ENCODE measurements at regions not wholly inside any gene's neighbourhood (a gene's known extent, or its start where the extent isn't known, plus 50 kb on each side); places are given as distances from the start of the nearest gene placed in this dataset.

GRCh38 chrX:20530406-20530921, 263.8 kb upstream of the RPS6KA3 start:
- H3K27ac ChIP-seq: no peak overlapping the region
- H3K36me3 ChIP-seq: no peaks in the 10 kb centered on the region
- DNase-seq (ENCODE audit: low read depth in 1 of 2, low spot score in 2 of 2): peak in 1 of 2 experiments; percentile 46
- H3K9me3 ChIP-seq (replicated peaks): no peaks in the 10 kb centered on the region
- peaks cover 5% of the 10 kb centered on the region for H3K4me1 ChIP-seq (replicated peaks)
- no peaks in the 10 kb centered on the region for H3K27me3 ChIP-seq (replicated peaks)
- H3K4me3 ChIP-seq: no peak overlapping the region

DNA sequence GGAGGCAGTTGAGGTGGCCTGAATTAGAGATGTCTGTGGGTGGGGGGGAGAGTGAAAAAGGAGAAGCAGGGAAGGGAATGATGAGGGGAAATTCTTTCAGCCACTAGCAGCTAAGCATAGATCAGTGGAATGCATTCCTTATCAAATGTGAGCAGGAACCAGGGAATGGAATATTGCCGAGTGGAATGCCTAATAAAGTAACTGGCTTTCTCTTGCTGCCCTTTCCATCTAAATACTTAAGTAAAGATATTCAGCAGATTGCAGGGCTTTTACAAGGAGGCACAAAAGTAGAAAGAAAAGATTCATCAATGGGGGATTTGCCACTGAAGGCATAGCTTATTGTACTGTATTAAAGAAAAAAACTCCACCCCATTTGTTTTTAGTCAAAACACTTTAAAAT, 263.0 kb upstream of the RPS6KA3 start:
- no peaks in the 10 kb centered on the region for H3K9me3 ChIP-seq (replicated peaks)
- no peaks in the 10 kb centered on the region for H3K27me3 ChIP-seq (replicated peaks)
- peaks cover 5% of the 10 kb centered on the region for H3K4me1 ChIP-seq (replicated peaks)
- no peak overlapping the region for H3K27ac ChIP-seq
- no peak overlapping the region for H3K4me3 ChIP-seq
- DNase-seq (ENCODE audit: low read depth in 1 of 2, low spot score in 2 of 2): no peak
- H3K36me3 ChIP-seq: no peaks in the 10 kb centered on the region

DNA sequence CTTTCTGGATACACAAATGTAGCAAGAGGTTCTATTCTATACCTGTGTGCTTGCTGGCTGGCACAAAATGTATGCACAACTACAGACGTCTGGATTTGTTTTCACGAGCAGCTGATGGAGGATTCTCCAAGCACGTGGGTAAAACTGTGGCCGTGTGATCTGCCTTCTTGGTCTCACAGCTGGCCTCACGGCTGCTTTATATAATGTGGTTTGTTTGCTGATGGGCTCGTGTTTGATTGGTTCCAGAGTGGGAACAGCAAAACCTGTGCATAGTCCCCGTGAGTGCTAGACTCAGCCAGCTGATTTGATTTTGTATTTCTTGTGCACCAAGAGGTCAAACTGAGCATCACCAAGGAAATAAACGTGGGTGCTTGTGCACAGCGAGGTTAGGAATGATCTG, 262.6 kb upstream of the RPS6KA3 start:
- Histone ChIP-seq H3K36me3 (no peaks in the 10 kb centered on the region), H3K27ac (no peak overlapping the region), H3K27me3 (replicated peaks) (no peaks in the 10 kb centered on the region), H3K9me3 (replicated peaks) (no peaks in the 10 kb centered on the region), H3K4me3 (no peak overlapping the region), H3K4me1 (replicated peaks) (peaks cover 5% of the 10 kb centered on the region)
- DNase-seq (ENCODE audit: low read depth in 1 of 2, low spot score in 2 of 2): no peak

DNA sequence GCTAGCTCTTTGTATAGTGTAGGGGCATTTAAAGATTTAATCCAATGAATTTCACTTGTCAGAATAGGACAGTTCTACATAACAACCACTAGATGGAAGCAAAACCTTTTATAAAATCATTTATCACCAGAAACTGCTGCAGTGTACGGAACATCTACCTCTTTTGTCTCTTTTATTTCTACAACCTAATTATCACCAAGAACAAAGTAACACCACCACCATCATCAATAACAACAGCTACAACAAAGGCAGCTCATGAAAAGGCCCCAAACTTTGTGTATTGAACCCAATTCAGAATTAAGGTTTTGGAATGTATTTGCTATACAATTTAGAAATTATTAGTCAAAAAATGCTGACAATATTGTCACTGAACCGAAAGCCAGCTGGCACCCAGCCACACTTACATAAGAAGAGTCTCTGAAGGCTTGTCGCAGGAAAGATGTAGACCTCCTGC, 260.9 kb upstream of the RPS6KA3 start:
- Histone ChIP-seq H3K4me1 (replicated peaks) (peaks cover 5% of the 10 kb centered on the region), H3K27me3 (replicated peaks) (no peaks in the 10 kb centered on the region), H3K4me3 (no peak overlapping the region), H3K27ac (no peak overlapping the region), H3K9me3 (replicated peaks) (no peaks in the 10 kb centered on the region), H3K36me3 (no peaks in the 10 kb centered on the region)
- DNase-seq (ENCODE audit: low read depth in 1 of 2, low spot score in 2 of 2): peak in 1 of 2 experiments; percentile 11

- peaks cover 5% of the 10 kb centered on the region for H3K4me1 ChIP-seq (replicated peaks)
- H3K27ac ChIP-seq: no peak overlapping the region
- no peak for DNase-seq (ENCODE audit: low read depth in 1 of 2, low spot score in 2 of 2)
These were observed 260.3 kb upstream of the RPS6KA3 start for GRCh38 chrX:20527041-20527440.

GRCh38 chrX:20523626-20524312, 257.1 kb upstream of the RPS6KA3 start:
- Histone ChIP-seq H3K9me3 (replicated peaks) (no peaks in the 10 kb centered on the region), H3K27me3 (replicated peaks) (no peaks in the 10 kb centered on the region), H3K27ac (no peak overlapping the region), H3K36me3 (no peaks in the 10 kb centered on the region), H3K4me1 (replicated peaks) (peaks cover 12% of the 10 kb centered on the region), H3K4me3 (no peak overlapping the region)
- no peak for DNase-seq (ENCODE audit: low read depth in 1 of 2, low spot score in 2 of 2)

More at GRCh38 chrX:20527041-20527440, 260.3 kb upstream of the RPS6KA3 start:
- Histone ChIP-seq H3K4me3 (no peak overlapping the region), H3K27me3 (replicated peaks) (no peaks in the 10 kb centered on the region), H3K9me3 (replicated peaks) (no peaks in the 10 kb centered on the region), H3K36me3 (no peaks in the 10 kb centered on the region)

- no peak overlapping the region for H3K27ac ChIP-seq
- DNase-seq (ENCODE audit: low read depth in 1 of 2, low spot score in 2 of 2): no peak
- H3K9me3 ChIP-seq (replicated peaks): no peaks in the 10 kb centered on the region
- no peaks in the 10 kb centered on the region for H3K27me3 ChIP-seq (replicated peaks)
- H3K4me3 ChIP-seq: no peak overlapping the region
- no peaks in the 10 kb centered on the region for H3K36me3 ChIP-seq
- H3K4me1 ChIP-seq (replicated peaks): peaks cover 15% of the 10 kb centered on the region
These were observed 255.7 kb upstream of the RPS6KA3 start for GRCh38 chrX:20522420-20522819.

GRCh38 chrX:20521222-20521621, 254.5 kb upstream of the RPS6KA3 start:
- no peak overlapping the region for H3K27ac ChIP-seq
- no peak overlapping the region for H3K4me3 ChIP-seq
- peaks cover 20% of the 10 kb centered on the region for H3K4me1 ChIP-seq (replicated peaks)
- no peaks in the 10 kb centered on the region for H3K36me3 ChIP-seq
- peak; percentile 21 to 52 for DNase-seq (ENCODE audit: low read depth in 1 of 2, low spot score in 2 of 2)
- H3K27me3 ChIP-seq (replicated peaks): no peaks in the 10 kb centered on the region
- no peaks in the 10 kb centered on the region for H3K9me3 ChIP-seq (replicated peaks)

DNA sequence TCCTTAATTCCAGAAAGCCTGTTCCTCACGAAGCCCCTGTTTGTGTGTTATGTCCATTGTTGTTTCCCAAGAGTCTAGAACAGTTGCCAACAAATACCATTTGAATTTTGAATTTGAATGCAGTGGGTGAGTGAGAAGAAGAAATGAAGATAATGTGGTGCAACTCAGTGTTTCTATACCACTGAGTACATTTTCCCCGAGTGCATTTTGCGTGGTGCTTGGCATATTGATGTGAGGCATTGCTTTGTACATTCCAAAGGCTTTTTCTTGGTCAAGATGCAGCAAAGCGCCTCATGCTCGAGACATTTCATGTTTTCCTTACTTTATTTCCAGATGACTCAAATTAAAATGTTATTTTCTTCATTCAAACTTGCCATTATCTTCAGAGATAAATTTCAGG, 253.1 kb upstream of the RPS6KA3 start:
- Histone ChIP-seq H3K4me3 (no peak overlapping the region), H3K27me3 (replicated peaks) (no peaks in the 10 kb centered on the region), H3K9me3 (replicated peaks) (no peaks in the 10 kb centered on the region; the same call in 1 of the 2 replicates), H3K4me1 (replicated peaks) (peaks cover 33% of the 10 kb centered on the region), H3K36me3 (no peaks in the 10 kb centered on the region), H3K27ac (no peak overlapping the region)
- no peak for DNase-seq (ENCODE audit: low read depth in 1 of 2, low spot score in 2 of 2)

- Histone ChIP-seq H3K4me3 (no peak overlapping the region), H3K27me3 (replicated peaks) (no peaks in the 10 kb centered on the region), H3K4me1 (replicated peaks) (peaks cover 39% of the 10 kb centered on the region), H3K36me3 (no peaks in the 10 kb centered on the region), H3K27ac (no peak overlapping the region), H3K9me3 (replicated peaks) (no peaks in the 10 kb centered on the region; the same call in 1 of the 2 replicates)
- DNase-seq (ENCODE audit: low read depth in 1 of 2, low spot score in 2 of 2): no peak
These were observed 252.4 kb upstream of the RPS6KA3 start for GRCh38 chrX:20519146-20519545.

GRCh38 chrX:20517565-20517964, 250.9 kb upstream of the RPS6KA3 start:
- H3K27me3 ChIP-seq (replicated peaks): no peaks in the 10 kb centered on the region
- no peak for DNase-seq (ENCODE audit: low read depth in 1 of 2, low spot score in 2 of 2)
- H3K4me1 ChIP-seq (replicated peaks): peaks cover 53% of the 10 kb centered on the region
- no peaks in the 10 kb centered on the region for H3K36me3 ChIP-seq
- H3K27ac ChIP-seq: 0 out of 2 replicates have a peak overlapping the region, but pooled peaks have one; percentile 85
- no peaks in the 10 kb centered on the region; the same call in 1 of the 2 replicates for H3K9me3 ChIP-seq (replicated peaks)
- no peak overlapping the region for H3K4me3 ChIP-seq

DNA sequence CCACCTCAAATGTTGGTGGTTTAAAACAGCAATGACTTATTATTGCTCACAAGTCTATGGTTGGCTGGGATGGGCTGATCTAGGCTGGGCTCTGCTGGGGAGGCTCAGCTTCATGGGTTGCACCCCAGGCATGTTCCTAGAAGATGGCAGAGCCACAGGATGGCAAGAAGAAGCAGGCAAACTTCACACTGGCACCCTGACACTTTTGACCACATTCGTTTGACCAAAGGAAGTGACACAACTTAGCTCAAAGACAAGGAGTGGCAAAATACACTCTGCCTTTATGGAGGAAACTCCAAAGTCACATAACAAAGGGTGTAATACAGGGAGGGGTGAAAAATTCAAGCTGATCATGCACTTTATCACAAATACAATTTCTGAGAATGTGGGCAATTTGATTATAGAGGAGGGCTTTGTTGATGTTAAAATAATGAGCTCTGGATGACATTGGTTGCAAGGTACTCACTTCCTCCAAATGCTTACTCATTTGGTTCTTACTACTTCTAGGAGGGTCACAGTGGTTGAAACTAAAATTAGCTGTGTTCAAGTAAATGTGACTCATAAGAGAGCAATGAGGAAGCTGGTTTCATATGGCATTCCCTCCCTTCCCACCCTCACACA, 249.2 kb upstream of the RPS6KA3 start:
- H3K36me3 ChIP-seq: no peaks in the 10 kb centered on the region
- H3K4me1 ChIP-seq (replicated peaks): peaks cover 62% of the 10 kb centered on the region
- H3K27ac ChIP-seq: peak overlapping the region; percentile 85
- H3K27me3 ChIP-seq (replicated peaks): no peaks in the 10 kb centered on the region
- peak; percentile 44 to 79 for DNase-seq (ENCODE audit: low read depth in 1 of 2, low spot score in 2 of 2)
- H3K4me3 ChIP-seq: no peak overlapping the region
- no peaks in the 10 kb centered on the region; the same call in 1 of the 2 replicates for H3K9me3 ChIP-seq (replicated peaks)

DNA sequence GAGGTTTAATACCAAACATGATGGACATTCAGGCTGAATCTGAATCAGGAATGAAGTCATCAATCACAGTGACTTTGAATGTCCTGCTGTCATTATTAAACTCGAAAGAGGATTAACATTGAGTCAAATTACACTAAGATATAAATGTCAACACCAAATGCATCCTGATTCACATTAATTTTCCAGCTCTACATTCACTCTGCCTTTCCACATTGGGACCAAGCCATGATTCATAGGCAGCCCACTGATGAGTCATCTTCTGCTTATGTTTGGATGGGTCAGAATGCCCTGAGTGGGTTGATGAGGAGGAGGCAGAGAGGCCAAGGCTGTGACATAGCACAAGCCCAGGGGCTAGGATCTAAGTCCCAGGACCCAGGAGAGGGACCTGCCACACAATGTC, 247.6 kb upstream of the RPS6KA3 start:
- peak; percentile 70 to 71 for DNase-seq (ENCODE audit: low read depth in 1 of 2, low spot score in 2 of 2)
- Histone ChIP-seq H3K27ac (peak overlapping the region; percentile 85), H3K27me3 (replicated peaks) (no peaks in the 10 kb centered on the region), H3K4me3 (no peak overlapping the region), H3K9me3 (replicated peaks) (no peaks in the 10 kb centered on the region; the same call in 1 of the 2 replicates), H3K4me1 (replicated peaks) (peaks cover 55% of the 10 kb centered on the region), H3K36me3 (no peaks in the 10 kb centered on the region)

DNA sequence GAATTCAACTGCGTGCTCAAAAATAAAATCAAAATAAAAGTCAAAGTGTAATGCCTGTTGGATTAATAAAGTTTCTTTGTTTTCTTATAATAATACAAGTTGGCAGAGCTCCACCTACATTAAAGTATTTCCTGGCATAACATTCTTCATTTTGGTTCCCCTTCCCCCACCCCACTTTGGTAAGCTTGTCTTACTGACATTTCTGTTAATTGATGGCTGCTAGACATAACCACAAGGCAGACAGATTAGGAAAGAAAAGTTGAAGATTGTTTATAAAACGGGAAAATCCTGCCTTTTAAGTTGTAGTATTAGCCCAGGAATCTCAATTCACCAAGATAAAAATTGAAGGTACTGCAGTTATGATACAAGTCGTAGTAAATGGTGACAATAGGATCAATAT, 246.5 kb upstream of the RPS6KA3 start:
- Histone ChIP-seq H3K27ac (no peak overlapping the region), H3K36me3 (no peaks in the 10 kb centered on the region), H3K27me3 (replicated peaks) (no peaks in the 10 kb centered on the region), H3K4me3 (no peak overlapping the region), H3K4me1 (replicated peaks) (peaks cover 55% of the 10 kb centered on the region), H3K9me3 (replicated peaks) (no peaks in the 10 kb centered on the region; the same call in 1 of the 2 replicates)
- no peak for DNase-seq (ENCODE audit: low read depth in 1 of 2, low spot score in 2 of 2)

All from SJSA1 (cell line).